Body of pancreas (tissue), 4 donors: ENCODE measurements at regions not wholly inside any gene's neighbourhood (a gene's known extent, or its start where the extent isn't known, plus 50 kb on each side); places are given as distances from the start of the nearest gene placed in this dataset.

ENCODE experiments used
- ATAC-seq: fragments of 150-250 bp; one replicate; pipeline ENCODE4 v1.9.1; 2016
- DNase-seq, 4 donors: peaks; one replicate each; pipeline ENCODE4 v3.0.0-alpha.2; 2019
- H3K27ac ChIP-seq, 4 donors: fragments of 200-600 bp; sonication (generic); 1 replicate in 3 of 4; 2 replicates in 1 of 4; pipeline versions ENCODE4 v1.5.1 to v1.6.1; 2016 to 2019; ENCODE audit warnings: mild to moderate bottlenecking in 1 of 4, mixed read lengths in 1 of 4, moderate library complexity in 1 of 4
- H3K27me3 ChIP-seq, 2 donors: fragments of 200-600 bp; sonication (generic); one replicate each; pipeline ENCODE4 v1.6.0; 2016; ENCODE audit warnings: mild to moderate bottlenecking in 1 of 2
- H3K36me3 ChIP-seq, 2 donors: fragments of 200-600 bp; sonication (generic); replicated peaks in 1 of 2; 2 replicates each; pipeline ENCODE4 v1.5.1; 2016; ENCODE audit warnings: low read depth in 2 of 2; ENCODE audit not compliant: insufficient read depth in 1 of 2
- H3K4me1 ChIP-seq: fragments of 200-600 bp; sonication (generic); one replicate; pipeline ENCODE4 v1.6.0; 2016
- H3K4me3 ChIP-seq, 2 donors: fragments of 200-600 bp; sonication (generic); 1 replicate in 1 of 2; 2 replicates in 1 of 2; pipeline ENCODE4 v1.5.1; 2016 to 2019
- H3K9me3 ChIP-seq, 3 donors: fragments of 200-600 bp; sonication (generic); 1 replicate in 2 of 3; 2 replicates in 1 of 3; pipeline ENCODE4 v1.5.1; 2016
- CTCF ChIP-seq, 7 experiments: fragments of 450-650 bp in 4 of 7; fragments of 200-600 bp in 3 of 7; sonication (generic) in 3 of 7; IDR thresholded peaks; one replicate each; pipeline ENCODE4 v1.5.1; 2016 to 2019; ENCODE audit warnings: antibody characterized with exemption in 7 of 7
- POLR2A ChIP-seq, 3 donors: fragments of 450-650 bp; IDR thresholded peaks; one replicate each; pipeline ENCODE4 v1.6.1; 2016; ENCODE audit warnings: antibody characterized with exemption in 3 of 3, mild to moderate bottlenecking in 2 of 3
- WGBS, 2 donors: methylation state at CpG; one replicate each; pipeline ENCODE4 v1.1.5; 2017; 5-methylcytosine and 5-hydroxymethylcytosine counted together
- intact Hi-C: fragments of 100-400 bp; cut with DNase I; formaldehyde crosslinking; loops from one replicate; pipeline ENCODE4 v1.15.1; 2023

DNA sequence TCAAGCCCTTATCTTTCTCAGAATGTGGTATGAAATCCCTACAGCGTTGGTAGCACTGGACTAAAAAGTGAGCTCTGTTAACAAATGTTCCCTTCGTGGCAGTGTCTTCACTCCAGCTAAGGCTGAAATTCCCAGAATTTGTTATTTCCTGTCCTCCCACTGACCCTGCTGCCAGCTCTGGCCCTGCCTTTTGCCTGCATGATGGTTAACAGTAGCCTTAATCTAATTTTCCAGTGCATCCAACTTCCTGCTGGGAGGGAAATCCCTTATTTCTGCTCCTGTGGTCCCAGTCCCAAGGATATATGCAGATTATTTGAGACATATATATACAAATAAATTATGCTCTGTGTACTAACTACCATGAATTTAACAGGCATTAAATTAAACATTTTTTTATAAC lies 157.2 kb upstream of the CARMIL1 start:
- Histone ChIP-seq H3K4me3 (no peak overlapping the region), H3K27ac (peak overlapping the region in 1 of 4 donors; percentile 3), H3K27me3 (no peaks in the 10 kb centered on the region), H3K9me3 (no peaks in the 10 kb centered on the region), H3K36me3 (no peaks in the 10 kb centered on the region), H3K4me1 (peaks cover 12% of the 10 kb centered on the region)
- intact Hi-C loops: no loop called here
- peak; percentile 45 for ATAC-seq
- WGBS, 2 donors: 78 to 82% methylated on average over 2 of the region's 2 CpGs
- peak in 1 of 4 donors; percentile 13 for DNase-seq
- TF ChIP-seq POLR2A (IDR thresholded peaks at IDR 0.05): no peak

GRCh38 chr6:25122622-25123237 lies 156.4 kb upstream of the CARMIL1 start:
- Histone ChIP-seq H3K9me3 (no peaks in the 10 kb centered on the region), H3K4me3 (no peak overlapping the region), H3K27me3 (no peaks in the 10 kb centered on the region), H3K27ac (peak overlapping the region in 1 of 4 donors; percentile 3), H3K4me1 (peaks cover 12% of the 10 kb centered on the region), H3K36me3 (no peaks in the 10 kb centered on the region)
- no peak for TF ChIP-seq POLR2A (IDR thresholded peaks at IDR 0.05)
- no peak for TF ChIP-seq CTCF (IDR thresholded peaks at IDR 0.05)
- 27 to 28% methylated on average over 3 of the region's 3 CpGs for WGBS, 2 donors
- ATAC-seq: no peak
- intact Hi-C loops: no loop called here
- DNase-seq: peak in 1 of 4 donors; percentile 26

DNA sequence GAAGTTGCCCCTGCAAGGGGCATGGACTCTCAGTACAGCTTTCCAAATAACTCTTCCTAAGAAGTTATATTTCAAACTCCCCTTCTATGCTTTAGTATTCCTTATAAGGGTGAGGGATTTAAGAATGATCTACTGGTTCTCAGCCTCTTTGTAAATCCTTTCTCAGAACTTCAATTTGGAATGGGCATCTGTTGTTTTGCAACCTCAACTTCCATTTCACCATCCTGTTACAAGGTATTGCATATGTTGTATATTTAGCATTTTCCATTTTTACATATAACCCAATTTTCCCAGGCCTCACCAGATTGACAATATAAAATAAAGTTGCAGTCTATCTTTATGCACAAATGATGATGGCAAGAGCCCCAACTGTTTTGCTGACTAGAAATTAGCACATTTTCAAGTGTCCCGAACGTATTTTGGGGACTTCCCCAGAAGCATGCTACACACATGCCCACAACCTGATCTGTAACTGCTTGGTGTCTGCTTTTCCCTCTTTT lies 154.9 kb upstream of the CARMIL1 start:
- Histone ChIP-seq H3K4me1 (peaks cover 12% of the 10 kb centered on the region), H3K27me3 (no peaks in the 10 kb centered on the region), H3K4me3 (no peak overlapping the region), H3K9me3 (no peaks in the 10 kb centered on the region), H3K36me3 (no peaks in the 10 kb centered on the region), H3K27ac (no peak overlapping the region)
- ATAC-seq (no peak), DNase-seq (no peak)
- 78 to 96% methylated on average over 2 of the region's 2 CpGs for WGBS, 2 donors
- intact Hi-C loops: no loop called here
- TF ChIP-seq CTCF (IDR thresholded peaks at IDR 0.05): no peak
- no peak for TF ChIP-seq POLR2A (IDR thresholded peaks at IDR 0.05)

DNA sequence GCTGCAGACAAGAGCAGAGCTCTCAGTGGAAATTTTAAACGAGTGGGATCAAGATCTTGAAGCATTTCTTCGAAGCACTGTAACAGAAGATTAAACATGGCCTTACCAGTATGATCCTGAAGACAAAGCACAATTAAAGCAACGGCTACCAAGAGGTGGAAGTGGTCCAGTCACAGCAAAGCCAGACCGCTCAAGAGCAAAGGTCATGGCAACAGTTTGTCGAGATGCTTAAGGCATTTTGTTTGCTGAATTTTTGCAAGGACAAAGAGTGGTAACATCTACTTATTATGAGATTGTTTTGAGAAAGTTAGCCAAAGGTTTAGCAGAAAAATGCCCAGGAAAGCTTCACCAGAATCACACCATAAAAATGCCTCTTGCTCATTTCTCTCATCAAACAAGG lies 153.4 kb upstream of the CARMIL1 start:
- Histone ChIP-seq H3K4me1 (peaks cover 12% of the 10 kb centered on the region), H3K9me3 (no peaks in the 10 kb centered on the region), H3K4me3 (no peak overlapping the region), H3K36me3 (no peaks in the 10 kb centered on the region), H3K27ac (no peak overlapping the region), H3K27me3 (no peaks in the 10 kb centered on the region)
- DNase-seq (no peak), ATAC-seq (no peak)
- intact Hi-C loops: no loop called here
- TF ChIP-seq POLR2A (IDR thresholded peaks at IDR 0.05) (no peak), CTCF (IDR thresholded peaks at IDR 0.05) (no peak)
- 80 to 84% methylated on average over 5 of the region's 5 CpGs for WGBS, 2 donors

GRCh38 chr6:25127076-25127837 lies 151.9 kb upstream of the CARMIL1 start:
- peaks cover 8% of the 10 kb centered on the region for H3K4me1 ChIP-seq
- ATAC-seq (no peak), DNase-seq (no peak)
- H3K27ac ChIP-seq: no peak overlapping the region
- no peaks in the 10 kb centered on the region for H3K9me3 ChIP-seq
- H3K36me3 ChIP-seq: no peaks in the 10 kb centered on the region
- H3K4me3 ChIP-seq: no peak overlapping the region
- 68 to 73% methylated on average over 5 of the region's 5 CpGs for WGBS, 2 donors
- intact Hi-C loops: no loop called here
- TF ChIP-seq CTCF (IDR thresholded peaks at IDR 0.05) (no peak), POLR2A (IDR thresholded peaks at IDR 0.05) (no peak)
- H3K27me3 ChIP-seq: no peaks in the 10 kb centered on the region
